HG03469 (cell line): ENCODE measurements at regions not wholly inside any gene's neighbourhood (a gene's known extent, or its start where the extent isn't known, plus 50 kb on each side); places are given as distances from the start of the nearest gene placed in this dataset.
"Not testable (repeated sequence)": the region's sequence is repeated elsewhere in the genome, so short reads cannot be mapped to it uniquely, and the experiment has no call there.

Source experiments
- ATAC-seq: cut with Tn5 transposase; IDR thresholded peaks from one replicate; pipeline ENCODE4 v1.9.1; 2021; ENCODE audit warnings: mild to moderate bottlenecking, moderate library complexity, moderate number of reproducible peaks; ENCODE audit not compliant: unreplicated experiment

GRCh38 chr1:81738875-81739274, 61.9 kb upstream of the ADGRL2 start:
- no peak for ATAC-seq

DNA sequence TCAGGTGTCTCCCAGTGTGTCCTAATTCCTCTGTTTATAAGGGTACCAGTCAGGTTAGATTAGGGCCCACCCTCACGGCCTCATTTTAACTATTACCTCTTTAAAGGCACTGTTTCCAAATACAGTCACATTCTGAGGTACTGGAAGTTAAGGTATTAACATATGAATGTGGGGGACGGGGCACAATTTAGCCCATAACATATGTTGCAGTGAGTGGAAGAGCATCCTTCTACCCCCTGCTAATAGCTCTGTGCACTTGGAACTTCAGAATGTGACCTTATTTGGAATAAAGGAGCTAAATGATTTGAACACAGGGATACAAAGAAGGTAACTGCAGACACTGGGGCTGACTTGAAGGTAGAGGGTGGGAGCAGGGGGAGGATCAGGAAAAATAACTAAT, 67.3 kb upstream of the ADGRL2 start:
- ATAC-seq = no peak

DNA sequence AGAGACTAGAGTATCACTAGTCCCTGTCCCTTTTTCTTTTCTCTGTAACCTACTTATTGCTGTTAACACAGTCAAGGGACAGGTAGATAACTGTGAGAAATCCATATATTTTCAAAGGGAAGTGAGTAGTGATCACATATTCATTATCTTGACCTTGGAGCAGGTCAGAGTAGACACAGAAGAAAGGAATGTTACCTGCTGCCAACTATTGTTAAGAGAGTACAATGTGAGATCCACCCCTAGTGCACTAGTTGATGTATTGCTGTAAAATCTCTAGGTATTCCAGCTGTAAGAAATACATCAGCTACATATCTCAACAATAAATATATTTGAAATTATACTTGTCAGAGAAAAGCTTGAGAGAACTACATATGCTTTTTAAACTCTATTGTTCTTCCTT, 68.7 kb upstream of the ADGRL2 start:
- ATAC-seq = no peak

DNA sequence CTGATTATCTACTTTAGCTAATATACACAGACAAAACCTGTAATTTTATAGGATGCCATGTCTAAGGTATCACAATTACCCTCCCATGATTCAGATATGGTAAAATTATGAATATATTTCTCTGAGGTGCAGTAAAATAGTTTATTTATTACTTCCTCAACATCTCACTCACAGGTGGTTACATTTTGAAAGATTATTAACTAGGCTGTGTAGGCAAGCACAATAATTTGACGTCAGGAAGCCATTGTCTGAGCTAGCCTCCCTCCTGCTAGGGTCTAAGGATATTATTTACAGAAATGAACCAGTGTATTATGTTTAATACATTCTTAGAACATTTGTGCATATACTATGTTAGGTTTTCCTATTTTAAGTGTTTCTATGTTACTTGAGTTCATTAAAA, 69.9 kb upstream of the ADGRL2 start:
- no peak for ATAC-seq

- ATAC-seq = not testable (repeated sequence)
These were observed 70.4 kb upstream of the ADGRL2 start for GRCh38 chr1:81730299-81730698.

- ATAC-seq = no peak
These were observed 70.9 kb upstream of the ADGRL2 start for GRCh38 chr1:81729818-81730217.

- no peak for ATAC-seq
These were observed 71.5 kb upstream of the ADGRL2 start for GRCh38 chr1:81729239-81729638.

DNA sequence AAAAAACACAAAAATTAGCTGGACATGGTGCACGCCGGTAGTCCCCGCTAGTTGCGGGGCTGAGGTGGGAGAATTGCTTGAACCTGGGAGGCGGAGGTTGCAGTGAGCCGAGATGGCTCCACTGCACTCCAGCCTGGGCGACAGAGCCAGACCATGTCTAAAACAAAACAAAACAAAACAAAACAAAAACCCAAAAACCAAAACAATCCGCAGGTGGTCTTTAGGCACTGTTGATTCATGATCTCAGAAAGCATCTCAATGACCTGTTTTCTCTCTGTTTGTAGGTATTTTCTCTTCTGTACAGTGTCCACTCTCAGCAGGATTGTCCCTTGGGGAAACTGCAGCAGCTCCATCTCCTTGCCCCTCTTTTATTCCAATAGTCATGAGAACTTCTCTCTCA, 74.9 kb upstream of the ADGRL2 start:
- ATAC-seq = no peak

DNA sequence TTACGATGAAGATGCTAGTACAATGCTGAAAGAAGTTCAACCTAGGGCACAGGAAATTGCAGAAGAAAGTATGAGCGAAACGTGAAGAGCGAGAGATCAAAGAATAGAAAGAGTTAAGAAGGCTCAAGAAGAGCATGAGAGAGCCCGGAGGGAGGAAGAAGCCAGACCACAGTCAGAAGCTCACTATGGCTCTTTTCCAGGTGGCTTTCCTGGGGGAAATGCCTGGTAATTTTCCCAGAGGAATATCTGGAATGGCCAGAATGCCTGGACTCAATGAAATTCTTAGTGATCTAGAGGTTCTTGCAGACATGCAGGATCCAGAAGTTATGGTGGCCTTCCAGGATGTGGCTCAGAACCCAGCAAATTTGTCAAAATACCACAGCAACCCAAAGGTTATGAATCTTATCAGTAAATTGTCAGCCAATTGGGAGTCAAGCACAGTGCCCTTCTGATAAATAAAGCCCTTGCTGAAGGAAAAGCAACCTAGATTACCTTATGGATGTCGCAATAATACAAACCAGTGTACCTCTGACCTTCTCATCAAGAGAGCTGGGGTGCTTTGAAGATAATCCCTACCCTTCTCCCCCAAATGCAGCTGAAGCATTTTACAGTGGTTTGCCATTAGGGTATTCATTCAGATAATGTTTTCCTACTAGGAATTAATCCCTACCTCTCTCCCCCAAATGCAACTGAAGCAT, 78.0 kb upstream of the ADGRL2 start:
- not testable (repeated sequence) for ATAC-seq

DNA sequence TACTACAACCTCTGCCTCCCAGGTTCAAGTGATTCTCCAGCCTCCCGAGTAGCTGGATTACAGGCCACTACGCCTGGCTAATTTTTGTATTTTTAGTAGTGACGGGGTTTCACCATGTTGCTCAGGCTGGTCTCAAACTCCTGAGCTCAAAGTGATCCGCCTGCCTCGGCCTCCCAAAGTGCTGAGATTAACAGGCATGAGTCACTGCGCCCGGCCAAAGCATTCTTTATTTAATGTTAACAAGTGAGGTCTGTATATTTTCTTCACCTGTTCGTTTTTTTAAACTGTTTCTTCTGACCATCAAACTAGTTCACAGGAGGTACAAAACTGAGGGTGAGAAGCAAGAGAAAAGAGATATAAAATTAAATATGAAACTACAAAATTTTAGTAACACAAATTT, 80.5 kb upstream of the ADGRL2 start:
- not testable (repeated sequence) for ATAC-seq

DNA sequence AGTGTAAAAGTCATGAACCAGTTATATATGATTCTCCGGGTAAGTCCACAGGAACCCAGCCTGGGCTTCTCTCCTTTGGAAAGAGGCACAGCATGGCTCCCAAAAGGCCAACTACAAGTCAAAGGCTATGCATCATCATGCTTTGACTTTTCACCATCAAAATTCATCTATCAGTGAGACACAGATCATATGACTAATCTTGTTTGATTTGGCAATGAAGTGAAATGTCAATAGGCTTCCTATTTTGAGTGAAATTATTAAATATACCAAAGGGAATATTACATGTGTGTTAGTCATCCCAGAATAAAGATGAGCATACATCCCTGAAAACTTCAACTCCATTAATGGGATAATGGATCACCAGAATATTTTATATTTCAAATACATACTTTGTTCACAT, 83.5 kb upstream of the ADGRL2 start:
- ATAC-seq = no peak

DNA sequence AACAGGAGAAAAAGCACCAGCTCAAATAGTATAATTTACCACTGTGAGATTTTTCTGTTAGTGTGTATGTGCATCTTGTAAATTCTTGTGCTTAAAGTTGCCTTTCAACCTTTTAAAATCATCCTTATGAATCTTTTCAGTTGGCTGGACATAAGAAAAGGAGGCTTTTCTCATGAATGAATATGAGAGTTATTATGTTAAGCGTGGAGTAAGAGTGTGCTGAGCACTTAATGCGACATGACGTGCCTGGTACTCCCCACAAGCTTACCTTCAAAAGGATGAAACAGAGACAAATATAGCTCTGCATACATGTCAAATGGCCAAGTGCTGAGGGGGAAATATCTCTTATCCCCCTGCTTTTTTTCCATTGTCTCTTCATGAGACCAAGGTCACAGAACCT, 85.3 kb upstream of the ADGRL2 start:
- ATAC-seq = no peak

DNA sequence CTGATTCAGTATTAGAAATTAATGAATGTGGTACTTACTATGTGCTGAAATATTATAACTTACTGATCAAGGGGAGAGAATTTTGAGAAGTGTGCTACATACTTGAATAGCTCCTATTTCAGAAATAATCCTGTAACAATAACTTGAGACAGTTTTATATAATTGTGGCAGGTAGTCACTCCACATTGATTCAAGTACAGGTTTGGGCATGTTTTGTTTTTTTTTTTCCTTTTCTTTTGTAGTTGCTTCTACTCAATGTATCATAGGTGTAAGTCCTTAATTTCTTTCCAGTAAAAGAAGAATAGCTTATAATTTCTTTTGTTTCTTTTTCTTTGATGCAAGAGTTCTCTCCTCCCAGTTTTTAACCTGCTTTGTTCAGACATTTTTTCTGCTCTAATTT, 86.1 kb upstream of the ADGRL2 start:
- no peak for ATAC-seq

DNA sequence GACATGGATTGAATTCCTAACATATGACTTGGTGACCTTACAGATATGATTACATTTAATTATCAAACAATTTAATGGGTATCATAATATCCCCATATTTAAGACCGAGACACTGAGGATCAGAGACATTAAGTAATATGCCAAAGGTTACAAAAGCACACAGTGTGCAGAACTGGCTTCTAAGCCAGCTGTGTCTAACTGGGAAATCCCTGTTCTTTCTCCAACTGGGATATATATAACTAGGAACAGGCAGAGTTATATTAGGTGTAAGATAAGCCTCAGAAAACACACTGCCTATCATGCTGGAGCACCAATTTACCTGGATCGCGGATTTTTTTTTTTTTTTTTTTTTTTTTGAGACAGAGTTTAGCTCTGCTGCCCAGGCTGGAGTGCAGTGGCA, 88.3 kb upstream of the ADGRL2 start:
- no peak for ATAC-seq

DNA sequence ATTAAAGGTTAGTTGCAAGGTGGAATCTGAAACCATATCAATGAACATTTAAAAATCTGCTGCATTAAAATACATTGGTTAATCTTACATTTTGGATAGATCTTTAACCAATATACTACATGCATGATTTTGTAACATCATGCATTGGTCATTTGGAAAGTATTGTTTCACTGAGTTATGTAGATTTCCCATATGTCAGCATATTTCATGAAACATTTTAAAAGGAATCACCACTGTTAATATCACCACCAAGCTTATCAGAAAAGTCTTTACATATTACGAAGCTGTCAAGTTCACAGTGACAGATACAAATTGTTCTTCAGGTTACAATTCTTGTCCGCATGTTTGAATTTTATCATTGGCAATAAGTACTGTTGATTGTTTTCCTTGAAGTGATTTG, 89.9 kb upstream of the ADGRL2 start:
- no peak for ATAC-seq

- ATAC-seq = no peak
These were observed 92.5 kb upstream of the ADGRL2 start for GRCh38 chr1:81708250-81708649.

DNA sequence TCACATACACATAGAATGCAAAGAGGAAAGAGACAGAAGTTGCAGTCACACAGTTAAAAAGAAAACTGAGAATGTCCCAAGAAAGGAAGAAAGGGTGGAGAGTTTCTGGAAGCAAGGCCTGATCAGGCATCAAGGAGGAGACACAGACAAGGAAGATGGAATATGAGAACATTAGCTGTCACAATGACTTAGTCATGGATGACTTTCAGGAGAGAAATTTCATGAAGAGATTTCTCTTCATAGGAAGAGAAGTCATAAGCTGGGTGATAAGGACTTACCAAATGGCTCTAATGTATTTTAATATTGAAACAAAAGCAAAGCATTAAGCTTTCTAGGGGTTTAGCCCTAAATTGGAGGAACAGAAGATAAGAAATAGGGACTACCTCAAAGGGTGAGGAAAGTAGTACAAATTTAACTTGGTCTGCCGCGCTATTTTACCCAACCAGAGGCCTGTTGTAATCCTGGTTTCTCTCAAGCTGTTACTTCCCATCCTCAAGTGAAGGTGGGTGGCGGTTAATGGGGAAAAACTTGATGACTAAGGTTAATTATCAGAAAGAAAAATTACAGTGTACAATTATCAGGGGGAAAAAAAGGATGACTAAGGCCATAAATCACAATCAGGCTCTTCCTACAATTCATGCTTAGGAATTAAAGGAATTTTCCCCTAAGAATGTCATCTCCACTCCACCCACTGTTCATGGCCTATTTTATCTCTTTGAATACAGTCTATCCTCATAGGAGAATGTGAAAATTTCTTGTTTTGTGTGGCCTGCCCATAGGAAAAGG, 93.9 kb upstream of the ADGRL2 start:
- no peak for ATAC-seq

- no peak for ATAC-seq
These were observed 96.8 kb upstream of the ADGRL2 start for GRCh38 chr1:81703756-81704463.

DNA sequence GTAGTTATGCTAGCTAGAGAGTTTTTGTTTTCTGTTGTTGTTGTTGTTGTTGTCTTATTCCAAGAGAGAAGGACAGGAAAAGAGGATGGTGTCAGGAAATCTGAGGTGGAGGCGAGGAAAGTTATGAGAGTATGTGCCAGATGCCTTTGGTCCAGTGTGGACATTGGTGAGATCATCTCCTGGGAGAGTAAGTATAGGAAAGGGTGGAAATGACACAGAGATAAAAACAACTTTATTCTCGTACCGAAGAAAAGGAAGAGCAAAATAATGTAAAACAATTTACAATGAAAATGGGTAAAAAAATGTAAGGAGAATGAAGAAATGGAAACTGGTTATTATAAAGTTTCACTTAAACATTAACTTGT, 97.4 kb upstream of the ADGRL2 start:
- no peak for ATAC-seq

GRCh38 chr1:81702903-81703302, 97.8 kb upstream of the ADGRL2 start:
- ATAC-seq = no peak

DNA sequence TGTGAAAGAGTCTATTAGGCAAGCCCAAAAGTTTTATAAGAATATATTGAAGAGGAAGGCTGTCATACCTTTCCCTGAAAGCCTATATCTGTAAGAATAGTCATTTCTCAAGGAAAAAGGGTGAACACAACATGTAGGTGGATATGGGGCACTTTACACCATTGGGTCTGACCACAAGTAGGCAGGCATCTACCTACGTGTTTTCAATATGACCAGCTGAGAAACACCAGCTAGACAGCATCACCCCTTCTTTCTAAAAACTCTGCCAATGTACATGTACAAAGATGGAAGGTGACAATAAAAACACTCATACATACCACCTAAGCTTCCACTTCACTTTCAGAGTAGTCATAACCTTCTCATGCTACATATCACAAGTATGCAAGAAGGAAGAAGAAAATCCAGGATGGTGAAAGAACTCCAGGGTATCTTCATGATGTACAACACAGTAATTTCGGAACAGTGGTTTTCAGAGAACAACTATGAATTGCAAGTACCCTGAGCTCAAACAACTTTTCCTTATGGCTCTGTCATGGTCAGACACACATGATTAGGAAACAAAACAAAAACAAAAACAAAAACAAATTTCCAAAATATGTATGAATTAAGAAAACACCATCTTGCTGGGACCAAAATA, 98.5 kb upstream of the ADGRL2 start:
- no peak for ATAC-seq
